Fibroblast of skin of left biceps (primary cell): ENCODE measurements at regions not wholly inside any gene's neighbourhood (a gene's known extent, or its start where the extent isn't known, plus 50 kb on each side); places are given as distances from the start of the nearest gene placed in this dataset.

ENCODE experiments used
- DNase-seq, 2 experiments: peaks; one replicate each; pipeline ENCODE4 v3.0.0-alpha.2; 2013; ENCODE audit warnings: low read depth in 2 of 2

- DNase-seq = no peak
Measured at GRCh38 chr10:114770009-114770408, 51.6 kb upstream of the FHIP2A start.

- DNase-seq = no peak
Measured at GRCh38 chr10:114771157-114771556, 50.4 kb upstream of the FHIP2A start.

- no peak for DNase-seq
Measured at GRCh38 chr10:114771749-114772148, 49.8 kb upstream of the FHIP2A start.
